Activated naive CD4-positive, alpha-beta T cell treated with anti-CD3 and anti-CD28 coated beads for 36 hours (primary cell): ENCODE measurements at regions not wholly inside any gene's neighbourhood (a gene's known extent, or its start where the extent isn't known, plus 50 kb on each side); places are given as distances from the start of the nearest gene placed in this dataset.

Source experiments
- CTCF ChIA-PET: fragments of 350-600 bp; sonication (Branson Sonifier 250); formaldehyde crosslinking; loops from one replicate; lab custom pipeline; 2021; ENCODE audit warnings: antibody characterized with exemption; lab: Charles Lee
- DNase-seq: peaks from one replicate; pipeline ENCODE4 v3.0.0-alpha.2; 2020
- H3K27ac Mint-ChIP-seq: one replicate; pipeline ENCODE4 v1.8.0; 2021; ENCODE audit warnings: mild to moderate bottlenecking, mixed read lengths
- H3K27me3 Mint-ChIP-seq: one replicate; pipeline ENCODE4 v1.8.0; 2021; ENCODE audit warnings: low read depth, mixed read lengths
- H3K36me3 Mint-ChIP-seq: one replicate; pipeline ENCODE4 v1.8.0; 2021; ENCODE audit warnings: low read depth, mixed read lengths
- H3K4me1 Mint-ChIP-seq: one replicate; pipeline ENCODE4 v1.8.0; 2021; ENCODE audit warnings: low read depth, mixed read lengths
- H3K4me3 Mint-ChIP-seq: one replicate; pipeline ENCODE4 v1.8.0; 2021; ENCODE audit warnings: mild to moderate bottlenecking, moderate library complexity, mixed read lengths
- H3K9me3 Mint-ChIP-seq: one replicate; pipeline ENCODE4 v1.8.0; 2021; ENCODE audit warnings: mixed read lengths
- intact Hi-C: fragments of 100-400 bp; cut with micrococcal nuclease; formaldehyde crosslinking; loops from one replicate; pipeline ENCODE4 v1.15.1; 2023

DNA sequence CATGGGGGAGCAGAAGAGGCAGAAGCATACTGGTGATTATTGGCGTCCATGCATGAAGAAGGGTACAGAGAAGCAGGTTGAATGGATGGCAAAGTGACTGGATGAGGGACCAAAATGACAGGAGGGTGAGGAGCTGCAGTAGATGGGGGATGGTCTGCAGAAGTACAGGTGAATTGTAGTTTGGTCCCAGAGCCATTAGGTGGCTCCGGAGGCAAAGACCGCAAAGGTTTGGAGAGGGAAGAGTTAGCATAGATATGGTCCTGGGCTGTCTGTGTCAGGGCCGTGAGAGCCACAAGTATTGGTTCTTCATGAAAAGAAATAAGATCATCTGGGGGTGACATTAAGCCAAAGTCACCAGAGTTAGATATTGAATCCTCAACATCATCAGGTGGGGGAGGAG, 59.0 kb upstream of the ZNF726 start:
- intact Hi-C loops, result no loop called here
- Mint-ChIP-seq H3K4me3 (no peak overlapping the region), H3K9me3 (peaks cover 25% of the 10 kb centered on the region)

DNA sequence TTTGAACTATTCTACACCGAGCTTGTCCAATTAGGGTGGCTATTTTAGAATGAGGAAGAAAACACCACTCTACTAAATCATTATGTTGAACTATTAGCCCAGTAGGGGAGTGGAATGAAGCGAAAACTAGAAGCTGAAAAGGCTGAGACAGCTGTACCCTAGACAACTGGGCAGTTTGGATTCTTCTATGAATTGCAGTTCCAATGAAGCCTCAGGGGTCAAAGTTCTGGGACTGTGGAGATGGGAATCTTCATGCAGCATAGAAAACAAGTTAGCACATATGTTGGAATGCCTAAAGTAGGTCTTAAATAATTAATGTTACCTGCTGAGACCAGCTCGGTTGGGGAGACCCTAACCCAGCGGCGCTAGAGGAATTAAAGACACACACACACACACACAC, 62.7 kb upstream of the ZNF726 start:
- H3K27ac Mint-ChIP-seq, result no peak overlapping the region
- no peak for DNase-seq
- no peaks in the 10 kb centered on the region for H3K27me3 Mint-ChIP-seq
- no peaks in the 10 kb centered on the region for H3K4me1 Mint-ChIP-seq
- intact Hi-C loops, result no loop called here
- H3K4me3 Mint-ChIP-seq, result no peak overlapping the region
- H3K36me3 Mint-ChIP-seq, result peaks cover 13% of the 10 kb centered on the region
- CTCF ChIA-PET, result no interaction called here
- H3K9me3 Mint-ChIP-seq, result peaks cover 50% of the 10 kb centered on the region

More for the DNA sequence above, 59.0 kb upstream of the ZNF726 start:
- no peak for DNase-seq
- H3K4me1 Mint-ChIP-seq, result no peaks in the 10 kb centered on the region
- no peak overlapping the region for H3K27ac Mint-ChIP-seq
- peaks cover 4% of the 10 kb centered on the region for H3K36me3 Mint-ChIP-seq
- no peaks in the 10 kb centered on the region for H3K27me3 Mint-ChIP-seq
- CTCF ChIA-PET, result no interaction called here

DNA sequence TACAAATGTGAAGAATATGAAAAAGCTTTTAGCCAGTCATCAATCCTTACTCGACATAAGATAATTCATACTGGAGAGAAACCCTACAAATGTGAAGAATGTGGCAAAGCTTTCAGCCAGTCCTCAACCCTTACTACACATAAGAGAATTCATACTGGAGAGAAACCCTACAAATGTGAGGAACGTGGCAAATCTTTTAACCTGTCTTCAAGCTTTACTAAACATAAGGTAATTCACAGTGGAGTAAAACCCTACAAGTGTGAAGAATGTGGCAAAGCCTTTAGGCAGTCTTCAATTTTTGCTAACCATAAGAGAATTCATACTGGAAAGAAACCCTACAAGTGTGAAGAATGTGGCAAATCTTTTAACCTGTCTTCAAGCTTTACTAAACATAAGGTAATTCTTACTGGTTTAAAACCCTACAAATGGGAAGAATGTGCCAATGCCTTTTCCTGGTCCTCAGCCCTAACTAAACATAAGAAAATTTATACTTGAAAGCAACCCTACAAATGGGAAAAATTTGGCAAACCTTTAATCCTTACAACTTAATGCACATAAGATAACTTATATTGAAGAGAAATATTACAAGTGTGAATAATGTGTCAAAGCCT, 74.1 kb upstream of the ZNF681 start:
- no peaks in the 10 kb centered on the region for H3K4me1 Mint-ChIP-seq
- H3K36me3 Mint-ChIP-seq, result peaks cover 23% of the 10 kb centered on the region
- no peak overlapping the region for H3K27ac Mint-ChIP-seq
- CTCF ChIA-PET, result no interaction called here
- no peaks in the 10 kb centered on the region for H3K27me3 Mint-ChIP-seq
- intact Hi-C loops, result no loop called here
- H3K4me3 Mint-ChIP-seq, result no peak overlapping the region
- no peak for DNase-seq
- peaks cover 38% of the 10 kb centered on the region for H3K9me3 Mint-ChIP-seq

DNA sequence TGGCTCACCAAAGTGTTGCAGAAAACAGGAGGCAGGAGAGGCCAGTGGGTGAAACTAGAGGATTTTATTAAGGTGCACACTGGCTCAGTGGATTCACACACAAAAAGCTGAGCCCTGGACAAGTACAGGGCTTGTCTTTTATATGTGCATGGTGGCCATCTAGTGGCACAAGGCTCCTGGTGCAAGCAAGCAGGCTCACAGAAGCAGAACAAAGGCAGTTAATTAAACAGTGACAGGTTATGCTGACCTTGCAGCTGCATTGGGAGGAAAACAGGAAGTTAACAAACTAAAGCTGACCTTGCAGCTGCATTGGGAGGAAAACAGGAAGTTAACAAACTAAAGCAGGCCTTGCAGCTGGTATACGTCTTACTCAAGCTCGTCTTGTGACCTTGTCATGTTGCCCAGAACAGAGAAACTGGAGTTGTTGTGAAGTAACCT, 65.3 kb upstream of the ZNF681 start:
- DNase-seq, result peak; percentile 52
- intact Hi-C loops, result no loop called here

DNA sequence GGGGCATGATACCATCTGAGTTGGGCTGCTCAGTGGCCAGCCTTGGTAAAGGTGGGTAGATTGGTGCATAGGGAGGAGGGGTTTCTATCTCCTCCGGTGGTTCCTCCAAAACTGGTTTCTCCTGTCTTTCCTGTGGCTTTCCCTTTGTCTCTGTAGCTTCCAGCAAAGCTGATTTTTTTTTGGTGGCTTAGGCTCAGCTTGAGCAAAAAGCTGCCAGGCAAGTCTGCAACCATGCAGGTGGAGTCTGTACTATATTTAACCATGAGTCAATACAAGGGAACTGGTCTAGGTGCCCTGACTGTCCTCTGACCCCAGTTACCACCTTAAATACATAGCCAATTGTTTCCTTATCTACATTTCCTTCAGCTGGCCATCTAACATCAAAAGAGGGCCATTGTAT, 64.0 kb upstream of the ZNF681 start:
- no peak overlapping the region for H3K27ac Mint-ChIP-seq
- no peaks in the 10 kb centered on the region for H3K4me1 Mint-ChIP-seq
- DNase-seq, result no peak
- CTCF ChIA-PET, result no interaction called here
- intact Hi-C loops, result no loop called here
- H3K9me3 Mint-ChIP-seq, result peaks cover 28% of the 10 kb centered on the region
- no peak overlapping the region for H3K4me3 Mint-ChIP-seq
- H3K36me3 Mint-ChIP-seq, result peaks cover 4% of the 10 kb centered on the region
- no peaks in the 10 kb centered on the region for H3K27me3 Mint-ChIP-seq

More for the DNA sequence above, 65.3 kb upstream of the ZNF681 start:
- Mint-ChIP-seq H3K27ac (no peak overlapping the region), H3K27me3 (no peaks in the 10 kb centered on the region), H3K9me3 (peaks cover 29% of the 10 kb centered on the region), H3K4me3 (no peak overlapping the region), H3K36me3 (peaks cover 4% of the 10 kb centered on the region), H3K4me1 (no peaks in the 10 kb centered on the region)
- CTCF ChIA-PET, result interaction anchor here (0.6 kb wide), 1 partner anchor 31 kb away, joined by 3 read pairs; no protein-coding TSS in a partner anchor

DNA sequence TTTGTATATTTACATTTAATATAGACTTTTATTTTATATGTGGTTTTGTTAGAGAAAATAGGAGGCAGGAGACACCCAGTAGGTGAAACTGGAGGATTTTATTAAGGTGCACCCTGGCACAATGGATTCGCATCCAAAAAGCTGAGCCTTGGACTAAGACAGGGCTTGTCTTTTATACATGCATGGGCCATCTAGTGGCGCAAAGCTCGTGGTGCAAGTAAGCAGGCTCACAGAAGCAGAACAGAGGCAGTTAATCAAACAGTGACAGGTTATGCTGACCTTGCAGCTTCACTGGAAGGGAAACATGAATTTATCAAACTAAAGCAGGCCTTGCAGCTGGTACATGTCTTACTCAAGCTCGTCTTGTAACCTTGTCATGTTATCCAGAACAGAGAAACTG, 58.8 kb upstream of the ZNF681 start:
- DNase-seq, result peak; percentile 62
- Mint-ChIP-seq H3K27me3 (no peaks in the 10 kb centered on the region), H3K27ac (no peak overlapping the region), H3K9me3 (peaks cover 8% of the 10 kb centered on the region), H3K4me1 (no peaks in the 10 kb centered on the region), H3K4me3 (no peak overlapping the region), H3K36me3 (peaks cover 1% of the 10 kb centered on the region)
- CTCF ChIA-PET, result interaction anchor here (0.5 to 1.4 kb wide), 7 partner anchors 11 to 533 kb away, joined by 3 read pairs; no protein-coding TSS in a partner anchor
- intact Hi-C loops, result no loop called here

DNA sequence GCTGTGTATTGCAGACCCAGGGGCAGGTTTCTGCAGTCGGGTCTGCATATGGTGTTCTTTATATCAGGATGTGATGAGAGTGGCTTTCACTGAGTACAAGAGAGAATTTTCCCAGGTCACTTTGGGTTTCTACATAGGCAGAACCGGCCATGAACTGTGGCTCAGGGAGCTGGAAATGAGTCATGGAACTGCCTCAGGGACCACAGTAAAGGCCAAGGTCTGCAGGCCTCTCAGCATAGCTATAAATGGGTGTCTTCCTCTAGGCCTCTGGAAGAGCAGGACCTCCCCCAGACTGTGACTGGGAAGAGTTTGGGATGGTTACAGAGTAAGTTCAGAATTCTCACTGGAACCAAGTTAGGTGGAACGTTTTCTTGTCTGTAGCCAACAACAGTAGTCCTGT, 51.8 kb upstream of the ZNF681 start:
- intact Hi-C loops, result no loop called here
- no peak overlapping the region for H3K27ac Mint-ChIP-seq
- no peaks in the 10 kb centered on the region for H3K4me1 Mint-ChIP-seq
- peaks cover 20% of the 10 kb centered on the region for H3K36me3 Mint-ChIP-seq
- H3K4me3 Mint-ChIP-seq, result no peak overlapping the region
- H3K27me3 Mint-ChIP-seq, result no peaks in the 10 kb centered on the region
- peaks cover 3% of the 10 kb centered on the region for H3K9me3 Mint-ChIP-seq
- DNase-seq, result no peak
- CTCF ChIA-PET, result no interaction called here
